ENCODE measurements at regions not wholly inside any gene's neighbourhood (a gene's known extent, or its start where the extent isn't known, plus 50 kb on each side); places are given as distances from the start of the nearest gene placed in this dataset.

DNA sequence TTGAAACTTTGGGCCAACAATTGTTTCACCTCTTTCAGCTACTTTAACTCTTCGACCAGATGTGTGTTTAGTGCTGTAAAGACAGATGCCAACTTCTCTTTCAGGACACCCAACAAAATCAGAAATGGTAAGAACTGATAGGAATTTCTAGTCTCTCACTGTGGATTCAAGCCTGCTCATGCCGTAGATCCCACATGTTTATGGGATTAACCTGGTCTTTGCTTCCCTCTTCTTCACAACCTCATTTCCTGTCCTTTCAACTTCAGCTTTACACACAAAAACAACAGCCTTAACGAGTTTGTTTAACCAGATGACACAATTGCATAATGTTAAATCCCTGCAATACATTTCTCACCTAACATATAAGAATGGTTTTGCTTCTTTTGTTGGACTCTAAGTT is 1031.9 kb upstream of the LRFN5 start (continued):
- TF ChIP-seq, protein P1, sequence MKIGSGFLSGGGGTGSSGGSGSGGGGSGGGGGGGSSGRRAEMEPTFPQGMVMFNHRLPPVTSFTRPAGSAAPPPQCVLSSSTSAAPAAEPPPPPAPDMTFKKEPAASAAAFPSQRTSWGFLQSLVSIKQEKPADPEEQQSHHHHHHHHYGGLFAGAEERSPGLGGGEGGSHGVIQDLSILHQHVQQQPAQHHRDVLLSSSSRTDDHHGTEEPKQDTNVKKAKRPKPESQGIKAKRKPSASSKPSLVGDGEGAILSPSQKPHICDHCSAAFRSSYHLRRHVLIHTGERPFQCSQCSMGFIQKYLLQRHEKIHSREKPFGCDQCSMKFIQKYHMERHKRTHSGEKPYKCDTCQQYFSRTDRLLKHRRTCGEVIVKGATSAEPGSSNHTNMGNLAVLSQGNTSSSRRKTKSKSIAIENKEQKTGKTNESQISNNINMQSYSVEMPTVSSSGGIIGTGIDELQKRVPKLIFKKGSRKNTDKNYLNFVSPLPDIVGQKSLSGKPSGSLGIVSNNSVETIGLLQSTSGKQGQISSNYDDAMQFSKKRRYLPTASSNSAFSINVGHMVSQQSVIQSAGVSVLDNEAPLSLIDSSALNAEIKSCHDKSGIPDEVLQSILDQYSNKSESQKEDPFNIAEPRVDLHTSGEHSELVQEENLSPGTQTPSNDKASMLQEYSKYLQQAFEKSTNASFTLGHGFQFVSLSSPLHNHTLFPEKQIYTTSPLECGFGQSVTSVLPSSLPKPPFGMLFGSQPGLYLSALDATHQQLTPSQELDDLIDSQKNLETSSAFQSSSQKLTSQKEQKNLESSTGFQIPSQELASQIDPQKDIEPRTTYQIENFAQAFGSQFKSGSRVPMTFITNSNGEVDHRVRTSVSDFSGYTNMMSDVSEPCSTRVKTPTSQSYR (CRISPR knock-in tag; IDR thresholded peaks at IDR 0.05; ENCODE audit: borderline replicate concordance): no peak
- TF ChIP-seq DMAP1 (CRISPR knock-in tag; IDR thresholded peaks at IDR 0.05): no peak
- no peak for TF ChIP-seq SNAPC2 (CRISPR knock-in tag; IDR thresholded peaks at IDR 0.05)
- TF ChIP-seq XBP1 (CRISPR knock-in tag; IDR thresholded peaks at IDR 0.05): no peak
- no peak for TF ChIP-seq ZNF510 (CRISPR knock-in tag; IDR thresholded peaks at IDR 0.05; ENCODE audit: low read depth)

DNA sequence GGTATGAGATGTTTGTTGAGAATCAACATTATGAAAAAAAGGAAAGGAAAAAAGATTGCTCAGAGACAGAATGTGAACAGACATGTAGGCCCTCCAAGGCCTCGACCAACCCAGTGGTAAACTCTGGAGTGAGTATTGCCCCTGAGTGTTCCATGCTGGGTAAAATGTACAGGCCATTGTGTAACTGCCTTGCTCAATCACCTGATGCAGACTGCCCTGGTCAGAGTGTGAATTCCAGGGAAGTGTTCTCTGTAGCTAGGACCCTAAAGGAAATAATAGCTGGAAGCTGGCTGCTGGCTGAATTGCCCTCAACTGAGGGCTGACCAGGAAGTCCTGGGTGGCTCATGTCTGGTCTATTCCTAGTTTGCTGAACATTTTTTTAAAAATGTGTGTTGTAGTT is 1081.4 kb upstream of the LRFN5 start:
- H2AFZ ChIP-seq (ENCODE audit: low read length): no peak overlapping the region
- no peak for FAIRE-seq
- no peaks in the 10 kb centered on the region for H3K4me1 ChIP-seq (ENCODE audit: insufficient read depth, low read length)
- H3K27me3 ChIP-seq (ENCODE audit: control insufficient read depth in 1 of 2, insufficient read depth in 2 of 2, low read length in 2 of 2): no peaks in the 10 kb centered on the region
- no peaks in the 10 kb centered on the region for H3K36me3 ChIP-seq (replicated peaks in 1 of 2; ENCODE audit: control insufficient read depth in 1 of 2, insufficient read depth in 2 of 2, low read length in 2 of 2)
- H3K4me2 ChIP-seq (ENCODE audit: low read depth, low read length): no peak overlapping the region
- H4K20me1 ChIP-seq (ENCODE audit: insufficient read depth, low read length): no peaks in the 10 kb centered on the region
- H3K79me2 ChIP-seq (ENCODE audit: insufficient read depth, low read length): no peaks in the 10 kb centered on the region
- ChIA-PET POLR2A (no interaction called here), CTCF (ENCODE audit: low intra/inter-chr PET ratio, low total read pairs) (no interaction called here)
- no peak overlapping the region for H3K9ac ChIP-seq (ENCODE audit: insufficient read depth, low read depth, low read length)
- in situ Hi-C loops (cut with HindIII; ENCODE audit: extremely low pct_ligation_motif_present, low pct_unique_long_range_greater_than_20kb) (no loop called here), intact Hi-C loops (cut with micrococcal nuclease; ENCODE audit: unreplicated experiment) (no loop called here)
- H3K4me3 ChIP-seq (replicated peaks in 1 of 3; ENCODE audit: insufficient read depth in 1 of 3, low read depth in 2 of 3, low read length in 3 of 3): no peak overlapping the region
- no peak for DNase-seq (ENCODE audit: low spot score)
- TF ChIP-seq IRX3 (CRISPR knock-in tag; IDR thresholded peaks at IDR 0.05; ENCODE audit: borderline replicate concordance, low read depth) (no peak), RARA (CRISPR knock-in tag; IDR thresholded peaks at IDR 0.05) (no peak), FOXO1 (CRISPR knock-in tag; IDR thresholded peaks at IDR 0.05) (no peak), ZSCAN12 (CRISPR knock-in tag; IDR thresholded peaks at IDR 0.05) (no peak), ZNF501 (CRISPR knock-in tag; IDR thresholded peaks at IDR 0.05) (no peak), ARNT (IDR thresholded peaks at IDR 0.05) (no peak)
- TF ChIP-seq, protein P2, sequence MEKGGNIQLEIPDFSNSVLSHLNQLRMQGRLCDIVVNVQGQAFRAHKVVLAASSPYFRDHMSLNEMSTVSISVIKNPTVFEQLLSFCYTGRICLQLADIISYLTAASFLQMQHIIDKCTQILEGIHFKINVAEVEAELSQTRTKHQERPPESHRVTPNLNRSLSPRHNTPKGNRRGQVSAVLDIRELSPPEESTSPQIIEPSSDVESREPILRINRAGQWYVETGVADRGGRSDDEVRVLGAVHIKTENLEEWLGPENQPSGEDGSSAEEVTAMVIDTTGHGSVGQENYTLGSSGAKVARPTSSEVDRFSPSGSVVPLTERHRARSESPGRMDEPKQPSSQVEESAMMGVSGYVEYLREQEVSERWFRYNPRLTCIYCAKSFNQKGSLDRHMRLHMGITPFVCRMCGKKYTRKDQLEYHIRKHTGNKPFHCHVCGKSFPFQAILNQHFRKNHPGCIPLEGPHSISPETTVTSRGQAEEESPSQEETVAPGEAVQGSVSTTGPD (CRISPR knock-in tag; IDR thresholded peaks at IDR 0.05): no peak
- 2% methylated on average over 1 of the region's 1 CpG for WGBS (ENCODE audit: low lambda C conversion rate)
- no TSS peak for BruUV-seq (replicated peaks)
- ATAC-seq: no peak
- peaks cover 78% of the 10 kb centered on the region for H3K9me3 ChIP-seq (ENCODE audit: low read length)
- no peak overlapping the region for H3K27ac ChIP-seq (ENCODE audit: extremely low read length, insufficient read depth, low read length)

All from HepG2 (cell line).